Gastrocnemius medialis (tissue), 4 donors: ENCODE measurements at regions not wholly inside any gene's neighbourhood (a gene's known extent, or its start where the extent isn't known, plus 50 kb on each side); places are given as distances from the start of the nearest gene placed in this dataset.
"Not testable (repeated sequence)": the region's sequence is repeated elsewhere in the genome, so short reads cannot be mapped to it uniquely, and the experiment has no call there.

ENCODE experiments used
- ATAC-seq, 2 donors: fragments of 150-250 bp; one replicate each; pipeline ENCODE4 v1.9.1; 2016
- DNase-seq, 2 donors: peaks; one replicate each; pipeline ENCODE4 v3.0.0-alpha.2; 2019
- H3K27ac ChIP-seq, 4 donors: fragments of 200-600 bp; sonication (generic); 1 replicate in 1 of 4; 2 replicates in 3 of 4; pipeline ENCODE4 v1.5.1; 2016 to 2018; ENCODE audit warnings: mild to moderate bottlenecking in 2 of 4, moderate library complexity in 1 of 4
- H3K27me3 ChIP-seq, 3 donors: fragments of 200-600 bp; sonication (generic) in 2 of 3; 1 replicate in 1 of 3; 2 replicates in 2 of 3; pipeline versions ENCODE4 v1.5.1 to v1.6.0; 2016 to 2019; ENCODE audit warnings: mild to moderate bottlenecking in 1 of 3, moderate library complexity in 1 of 3
- H3K36me3 ChIP-seq, 2 donors: fragments of 200-600 bp; sonication (generic) in 1 of 2; one replicate each; pipeline ENCODE4 v1.5.1; 2017 to 2018
- H3K4me1 ChIP-seq, 2 donors: fragments of 200-600 bp; sonication (generic) in 1 of 2; one replicate each; pipeline ENCODE4 v1.5.1; 2016 to 2017; ENCODE audit warnings: mild to moderate bottlenecking in 2 of 2
- H3K4me3 ChIP-seq, 4 donors: fragments of 200-600 bp; sonication (generic) in 3 of 4; 1 replicate in 1 of 4; 2 replicates in 3 of 4; pipeline ENCODE4 v1.5.1; 2016 to 2019; ENCODE audit warnings: mild to moderate bottlenecking in 2 of 4
- H3K9me3 ChIP-seq, 3 donors: fragments of 200-600 bp; sonication (generic) in 2 of 3; 1 replicate in 1 of 3; 2 replicates in 2 of 3; pipeline ENCODE4 v1.5.1; 2016 to 2019
- CTCF ChIP-seq, 5 experiments: fragments of 450-650 bp in 3 of 5; fragments of 200-600 bp in 2 of 5; sonication (generic) in 2 of 5; IDR thresholded peaks in 4 of 5; conservative IDR thresholded peaks in 1 of 5; 1 replicate in 4 of 5; 2 replicates in 1 of 5; pipeline ENCODE4 v1.5.1; 2016 to 2019; ENCODE audit warnings: antibody characterized with exemption in 5 of 5, mild to moderate bottlenecking in 3 of 5, moderate library complexity in 3 of 5
- POLR2A ChIP-seq, 2 donors: fragments of 450-650 bp; IDR thresholded peaks; one replicate each; pipeline ENCODE4 v1.6.1; 2017; ENCODE audit warnings: antibody characterized with exemption in 2 of 2, mild to moderate bottlenecking in 2 of 2, moderate library complexity in 2 of 2
- in situ Hi-C, 4 donors: fragments of 200-750 bp; cut with MboI; loops; one replicate each; pipeline versions ENCODE4 v1.15.0 to v1.8.0; 2017; ENCODE audit warnings: low sequenced_read_pairs in 4 of 4
- intact Hi-C: fragments of 100-400 bp; cut with DNase I; formaldehyde crosslinking; loops from one replicate; pipeline ENCODE4 v1.15.1; 2023; ENCODE audit warnings: low total_unique reads

- H3K4me1 ChIP-seq: no peaks in the 10 kb centered on the region
- intact Hi-C loops (no loop called here), in situ Hi-C loops (no loop called here)
- no peak overlapping the region for H3K4me3 ChIP-seq
- DNase-seq (no peak), ATAC-seq (no peak)
- no peak overlapping the region for H3K27ac ChIP-seq
- H3K9me3 ChIP-seq: no peaks in the 10 kb centered on the region
- H3K36me3 ChIP-seq: peaks cover 5 to 27% of the 10 kb centered on the region in 2 donors
- no peaks in the 10 kb centered on the region for H3K27me3 ChIP-seq
- no peak for TF ChIP-seq CTCF (IDR thresholded peaks at IDR 0.05 in 4 of 5, conservative IDR thresholded peaks at IDR 0.05 in 1 of 5)
Measured at GRCh38 chr7:66571568-66571967, 57.1 kb upstream of the KCTD7 start.

GRCh38 chr7:66573782-66574495 is 54.7 kb upstream of the KCTD7 start:
- H3K27me3 ChIP-seq, ATAC-seq, H3K4me3 ChIP-seq, DNase-seq, H3K4me1 ChIP-seq, H3K9me3 ChIP-seq, intact Hi-C loops, in situ Hi-C loops, H3K27ac ChIP-seq: not testable (repeated sequence)
- H3K36me3 ChIP-seq: peaks cover 5 to 27% of the 10 kb centered on the region in 2 donors

GRCh38 chr7:66574768-66575167 is 53.9 kb upstream of the KCTD7 start:
- H3K4me1 ChIP-seq, H3K27ac ChIP-seq, H3K4me3 ChIP-seq, in situ Hi-C loops, ATAC-seq, H3K27me3 ChIP-seq, DNase-seq, intact Hi-C loops, H3K9me3 ChIP-seq: not testable (repeated sequence)
- peaks cover 5 to 27% of the 10 kb centered on the region in 2 donors for H3K36me3 ChIP-seq

- no peaks in the 10 kb centered on the region for H3K27me3 ChIP-seq
- intact Hi-C loops (no loop called here), in situ Hi-C loops (no loop called here)
- no peak for DNase-seq
- no peak for TF ChIP-seq POLR2A (IDR thresholded peaks at IDR 0.05)
- no peak for TF ChIP-seq CTCF (IDR thresholded peaks at IDR 0.05 in 4 of 5, conservative IDR thresholded peaks at IDR 0.05 in 1 of 5)
- no peaks in the 10 kb centered on the region for H3K9me3 ChIP-seq
- H3K4me3 ChIP-seq: no peak overlapping the region
- no peaks in the 10 kb centered on the region for H3K4me1 ChIP-seq
- no peak overlapping the region for H3K27ac ChIP-seq
- ATAC-seq: no peak
- peaks cover 5 to 27% of the 10 kb centered on the region in 2 donors for H3K36me3 ChIP-seq
Measured at GRCh38 chr7:66575398-66575797, 53.3 kb upstream of the KCTD7 start.

GRCh38 chr7:66576646-66577045 is 52.0 kb upstream of the KCTD7 start:
- Histone ChIP-seq H3K27ac (no peak overlapping the region), H3K27me3 (no peaks in the 10 kb centered on the region), H3K4me1 (no peaks in the 10 kb centered on the region), H3K36me3 (peaks cover 5 to 23% of the 10 kb centered on the region in 2 donors), H3K9me3 (no peaks in the 10 kb centered on the region), H3K4me3 (no peak overlapping the region)
- DNase-seq (no peak), ATAC-seq (no peak)
- in situ Hi-C loops (no loop called here), intact Hi-C loops (no loop called here)
- TF ChIP-seq POLR2A (IDR thresholded peaks at IDR 0.05) (no peak), CTCF (IDR thresholded peaks at IDR 0.05 in 4 of 5, conservative IDR thresholded peaks at IDR 0.05 in 1 of 5) (no peak)
